ENCODE measurements at regions not wholly inside any gene's neighbourhood (a gene's known extent, or its start where the extent isn't known, plus 50 kb on each side); places are given as distances from the start of the nearest gene placed in this dataset.

GRCh38 chr13:78867655-78868054 is 208.7 kb upstream of the OBI1 start:
- TF ChIP-seq POLR2AphosphoS5 (IDR thresholded peaks at IDR 0.05; ENCODE audit: low read depth, low read length) = no peak
- no peak for TF ChIP-seq RAD21 (IDR thresholded peaks at IDR 0.05 in 1 of 2, conservative IDR thresholded peaks at IDR 0.05 in 1 of 2; ENCODE audit: low read depth in 2 of 2, low read length in 2 of 2)
- no peak for TF ChIP-seq POLR2A (IDR thresholded peaks at IDR 0.05; ENCODE audit: control extremely low read depth in 1 of 2, low read depth in 2 of 2, low read length in 2 of 2)
- no peak for TF ChIP-seq ATF2 (IDR thresholded peaks at IDR 0.05; ENCODE audit: low read length)
- TF ChIP-seq TAF1 (IDR thresholded peaks at IDR 0.05; ENCODE audit: low read depth, low read length) = no peak
- no peak for TF ChIP-seq CTCF (IDR thresholded peaks at IDR 0.05; ENCODE audit: control extremely low read depth in 1 of 3, insufficient read depth in 1 of 3, low read depth in 1 of 3, low read length in 3 of 3)
- TF ChIP-seq SRF (IDR thresholded peaks at IDR 0.05; ENCODE audit: low read depth, low read length) = no peak

Data from H1 (cell line).